ENCODE measurements at regions not wholly inside any gene's neighbourhood (a gene's known extent, or its start where the extent isn't known, plus 50 kb on each side); places are given as distances from the start of the nearest gene placed in this dataset.

- no peak overlapping the region for H2BK15ac ChIP-seq (ENCODE audit: low read depth, low read length)
- no CpG with 5 or more reads among the region's 3 CpGs for WGBS, 2 experiments (ENCODE audit: extremely low coverage in 2 of 2, insufficient read length in 1 of 2)
- H3K4me3 ChIP-seq (ENCODE audit: insufficient read depth, low read depth, low read length), result no peak overlapping the region
- no peak overlapping the region for H2BK120ac ChIP-seq (ENCODE audit: low read depth, low read length)
- ATAC-seq (ENCODE audit: low read depth), result no peak
- no peaks in the 10 kb centered on the region for H3K9me3 ChIP-seq (ENCODE audit: control insufficient read depth, insufficient read depth, low read length)
- no peak overlapping the region for H3K56ac ChIP-seq (ENCODE audit: extremely low read depth, insufficient read depth, low read length)
- no peaks in the 10 kb centered on the region for H3K36me3 ChIP-seq (ENCODE audit: control insufficient read depth, insufficient read depth, low read length)
- no peak overlapping the region for H2BK20ac ChIP-seq (ENCODE audit: low read depth, low read length)
- H3K18ac ChIP-seq (ENCODE audit: low read depth, low read length), result no peak overlapping the region
- H2AK9ac ChIP-seq (replicated peaks; ENCODE audit: low read depth, low read length, poor library complexity), result no peak overlapping the region
- no peak overlapping the region for H4K8ac ChIP-seq (ENCODE audit: low read depth in 2 of 2, low read length in 2 of 2)
- no peaks in the 10 kb centered on the region for H3K27me3 ChIP-seq (ENCODE audit: control insufficient read depth, insufficient read depth, low read length)
- H4K20me1 ChIP-seq (ENCODE audit: insufficient read depth, low read length), result no peaks in the 10 kb centered on the region
- intact Hi-C loops (cut with micrococcal nuclease), result no loop called here
- no peak overlapping the region for H3K4me2 ChIP-seq (ENCODE audit: low read depth, low read length)
- H2AK5ac ChIP-seq (ENCODE audit: low read depth, low read length), result no peak overlapping the region
- H3K23ac ChIP-seq (ENCODE audit: low read depth, low read length), result no peak overlapping the region
- dilution Hi-C loops (cut with HindIII; ENCODE audit: low sequenced_read_pairs, unreplicated experiment), result no loop called here
- H3K4ac ChIP-seq (ENCODE audit: low read depth, low read length), result no peak overlapping the region
- no peak overlapping the region for H2BK5ac ChIP-seq (ENCODE audit: low read depth, low read length, poor library complexity, severe bottlenecking)
- no TSS peak for BruUV-seq (replicated peaks)
- H4K5ac ChIP-seq (ENCODE audit: low read depth, low read length), result no peak overlapping the region
- DNase-seq, result no peak
- no peak overlapping the region for H4K91ac ChIP-seq (ENCODE audit: insufficient read depth, low read depth, low read length)
- H3K4me1 ChIP-seq (ENCODE audit: control insufficient read depth, insufficient read depth, low read length), result no peaks in the 10 kb centered on the region
- TF ChIP-seq FOS (IDR thresholded peaks at IDR 0.05; ENCODE audit: low read depth, low read length) (no peak), MXI1 (IDR thresholded peaks at IDR 0.05; ENCODE audit: borderline replicate concordance, low read depth, low read length) (no peak), BHLHE40 (IDR thresholded peaks at IDR 0.05; ENCODE audit: low read depth, low read length) (no peak), NFE2L2 (IDR thresholded peaks at IDR 0.05; ENCODE audit: low read depth, low read length) (no peak), ELK1 (IDR thresholded peaks at IDR 0.05; ENCODE audit: borderline replicate concordance, low read depth, low read length) (no peak), USF2 (IDR thresholded peaks at IDR 0.05; ENCODE audit: low read depth, low read length) (no peak), POLR2A (IDR thresholded peaks at IDR 0.05; ENCODE audit: low read depth, low read length) (no peak), RAD21 (IDR thresholded peaks at IDR 0.05; ENCODE audit: low read length) (no peak), CEBPB (IDR thresholded peaks at IDR 0.05; ENCODE audit: low read depth, low read length) (no peak), RFX5 (IDR thresholded peaks at IDR 0.05; ENCODE audit: low read depth, low read length) (no peak), CHD1 (IDR thresholded peaks at IDR 0.05; ENCODE audit: low read depth, low read length) (no peak)
- CTCF ChIA-PET, result no interaction called here
- POLR2A ChIA-PET (ENCODE audit: unreplicated experiment), result no interaction called here
- in situ Hi-C loops (cut with MboI; ENCODE audit: low sequenced_read_pairs), result no loop called here
- H2AFZ ChIP-seq (replicated peaks; ENCODE audit: low read length, poor library complexity), result no peak overlapping the region
- no peaks in the 10 kb centered on the region for H3K9me1 ChIP-seq (ENCODE audit: insufficient read depth, low read length)
- no peak overlapping the region for H3K9ac ChIP-seq (ENCODE audit: low read depth, low read length)
- no peak overlapping the region for H3K14ac ChIP-seq (replicated peaks; ENCODE audit: low read depth, low read length)
- no peaks in the 10 kb centered on the region for H3K79me1 ChIP-seq (ENCODE audit: low read depth in 1 of 2, low read length in 2 of 2)
- no peak overlapping the region for H3K27ac ChIP-seq (ENCODE audit: insufficient read depth, low read length)
Measured at GRCh38 chr6:27550692-27551091, 77.8 kb upstream of the ZNF184 start.

Measured in IMR-90 (cell line).